ENCODE measurements at regions not wholly inside any gene's neighbourhood (a gene's known extent, or its start where the extent isn't known, plus 50 kb on each side); places are given as distances from the start of the nearest gene placed in this dataset.

GRCh38 chr21:23356905-23357304 lies 2250.4 kb downstream of the MRPL39 start:
- DNase-seq (ENCODE audit: low spot score): no peak

DNA sequence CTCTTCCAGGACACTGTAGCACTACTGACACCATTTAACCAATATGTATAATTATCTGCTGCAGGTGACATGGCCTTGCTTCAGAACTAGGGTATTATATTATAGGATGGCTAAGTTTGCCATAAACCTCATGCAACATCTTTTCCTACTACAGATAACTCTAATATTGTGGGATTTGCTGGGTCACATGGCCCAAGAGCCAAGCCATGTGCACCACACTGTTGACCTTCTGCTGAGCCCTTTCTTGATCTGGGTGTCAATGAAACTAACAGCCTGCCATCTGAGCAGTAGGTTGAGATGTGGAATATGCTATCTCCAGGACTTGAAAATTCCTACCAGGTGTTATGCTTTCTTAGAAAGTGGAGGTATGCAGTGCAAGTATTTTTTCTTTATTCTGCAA lies 2291.1 kb downstream of the MRPL39 start:
- DNase-seq (ENCODE audit: low spot score): no peak

GRCh38 chr21:23308741-23309140 lies 2298.5 kb downstream of the MRPL39 start:
- DNase-seq (ENCODE audit: low spot score): no peak

GRCh38 chr21:23307065-23307464 lies 2300.2 kb downstream of the MRPL39 start:
- no peak for DNase-seq (ENCODE audit: low spot score)

- no peak for DNase-seq (ENCODE audit: low spot score)
Observed at GRCh38 chr21:23292292-23292691, 2294.1 kb downstream of the NCAM2 start.

DNA sequence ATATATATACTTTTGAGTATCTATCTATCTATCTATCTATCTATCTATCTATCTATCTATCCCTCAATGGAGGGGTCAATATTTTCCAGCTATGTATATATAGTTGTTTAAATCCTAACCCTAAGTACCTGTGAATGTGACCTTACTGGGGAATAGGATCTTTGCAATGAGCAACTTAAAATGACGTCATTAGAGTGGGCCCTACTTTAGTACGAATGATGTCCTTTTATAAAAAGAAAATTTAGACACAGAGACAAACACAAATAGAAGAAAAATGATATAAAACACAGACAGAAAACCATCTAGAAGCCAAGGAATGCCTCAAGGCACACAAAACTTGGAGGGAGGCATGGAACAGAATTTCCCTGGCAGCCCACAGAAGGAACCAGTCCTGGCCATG lies 2283.7 kb downstream of the NCAM2 start:
- no peak for DNase-seq (ENCODE audit: low spot score)

DNA sequence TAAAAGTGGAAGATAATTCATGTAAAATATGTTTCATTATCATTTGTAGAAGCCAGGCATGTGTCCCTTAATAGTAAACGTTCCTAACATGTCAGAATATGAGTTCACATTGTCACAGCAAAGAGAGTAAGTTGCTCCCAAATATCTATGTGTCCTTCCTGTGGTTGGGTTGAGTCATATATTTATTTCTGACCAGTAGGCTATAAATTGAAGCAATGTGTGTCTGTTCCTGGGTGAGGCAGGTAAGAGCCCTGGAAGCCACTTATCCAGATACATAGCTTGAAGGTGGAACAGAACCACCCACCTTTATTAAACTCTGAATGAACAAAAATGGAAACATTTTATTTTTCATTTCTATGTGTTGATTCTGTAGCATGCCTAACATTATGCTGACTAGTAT lies 2251.6 kb downstream of the NCAM2 start:
- DNase-seq (ENCODE audit: low spot score): no peak

- no peak for DNase-seq (ENCODE audit: low spot score)
Observed at GRCh38 chr21:23247334-23247733, 2249.1 kb downstream of the NCAM2 start.

- DNase-seq (ENCODE audit: low spot score): no peak
Observed at GRCh38 chr21:23245255-23245654, 2247.0 kb downstream of the NCAM2 start.

DNA sequence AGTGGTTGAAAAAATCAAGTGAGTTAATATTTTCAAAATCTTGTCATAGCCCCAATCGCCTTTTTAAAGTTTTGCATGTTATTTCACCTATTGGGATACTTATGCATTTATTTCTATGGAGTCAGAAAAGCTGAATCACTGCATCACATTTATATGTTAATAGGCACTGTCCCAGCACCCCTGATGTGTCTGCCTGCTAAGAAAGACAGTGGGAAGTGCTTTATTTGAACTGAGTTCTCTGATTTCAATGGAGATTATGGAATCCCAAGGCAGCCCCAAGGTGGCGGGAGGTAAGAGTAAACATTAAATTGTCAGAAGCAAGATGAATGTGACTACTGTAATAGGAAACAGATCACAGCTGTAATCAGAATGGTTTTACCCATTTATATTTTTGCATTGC lies 2225.7 kb downstream of the NCAM2 start:
- DNase-seq (ENCODE audit: low spot score): no peak

- no peak for DNase-seq (ENCODE audit: low spot score)
Observed at GRCh38 chr21:23218667-23219066, 2220.5 kb downstream of the NCAM2 start.

DNA sequence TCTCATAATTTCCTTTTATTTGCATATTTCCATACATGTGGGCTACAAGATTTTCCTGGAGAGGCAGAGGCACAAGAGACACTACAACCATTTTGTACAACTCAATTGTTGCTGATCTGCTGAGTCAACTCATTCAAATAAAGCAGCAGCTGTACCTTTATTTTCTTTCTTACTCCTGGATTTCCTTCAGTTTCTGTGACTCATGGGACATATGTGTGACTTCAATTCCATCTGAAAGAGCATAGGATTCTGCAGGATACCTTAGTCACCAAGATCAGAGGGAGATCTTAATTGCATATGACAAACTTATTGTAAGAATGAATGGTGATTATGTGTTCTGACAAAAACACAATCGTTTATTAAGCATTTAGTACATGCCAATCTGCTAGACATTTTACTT lies 2219.4 kb downstream of the NCAM2 start:
- DNase-seq (ENCODE audit: low spot score): no peak

DNA sequence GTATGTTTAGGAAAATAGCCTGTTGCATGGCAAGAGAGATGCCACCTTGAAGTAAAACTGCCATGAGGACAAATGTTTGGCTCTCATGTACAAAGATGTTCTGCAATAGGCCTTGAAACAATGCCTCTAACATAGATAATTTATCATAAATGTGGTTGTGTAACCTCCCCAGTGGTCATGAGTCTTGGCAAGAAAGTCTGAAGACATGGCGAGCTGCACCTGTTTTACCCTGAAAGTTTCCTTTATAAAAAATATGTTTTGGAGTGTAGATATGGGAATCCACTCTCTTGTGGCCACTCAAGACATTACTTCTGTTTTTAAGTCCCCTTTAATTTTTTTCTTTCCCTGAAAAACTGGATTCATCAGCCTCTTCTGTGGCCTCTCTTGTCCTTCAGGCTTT lies 2217.1 kb downstream of the NCAM2 start:
- no peak for DNase-seq (ENCODE audit: low spot score)
